Natural killer cell (primary cell): ENCODE measurements at regions not wholly inside any gene's neighbourhood (a gene's known extent, or its start where the extent isn't known, plus 50 kb on each side); places are given as distances from the start of the nearest gene placed in this dataset.

Experiments used
- ATAC-seq, 3 donors: fragments of 150-1000 bp in 2 of 3; fragments of 200-7000 bp in 1 of 3; cut with Tn5 transposase; 1 replicate in 1 of 3; 2 replicates in 2 of 3; pipeline ENCODE4 v1.10.0; 2021; ENCODE audit warnings: mild to moderate bottlenecking in 2 of 3, moderate library complexity in 2 of 3
- DNase-seq, 2 donors: peaks; one replicate each; pipeline versions ENCODE4 v3.0.0 to v3.0.0-alpha.2; 2013 to 2021; ENCODE audit warnings: mixed read lengths in 1 of 2
- H3K27ac ChIP-seq: one replicate; pipeline ENCODE4 v1.5.1; 2013; ENCODE audit warnings: mild to moderate bottlenecking, low read length
- H3K27me3 ChIP-seq: one replicate; pipeline ENCODE4 v1.6.1; 2013; ENCODE audit warnings: low read length; ENCODE audit not compliant: control insufficient read depth, insufficient read depth
- H3K36me3 ChIP-seq: one replicate; pipeline ENCODE4 v1.6.1; 2013; ENCODE audit warnings: low read length; ENCODE audit not compliant: control insufficient read depth, insufficient read depth
- H3K4me1 ChIP-seq: one replicate; pipeline ENCODE4 v1.6.1; 2013; ENCODE audit warnings: low read length; ENCODE audit not compliant: control insufficient read depth, insufficient read depth
- H3K4me3 ChIP-seq: one replicate; pipeline ENCODE4 v1.5.1; 2013; ENCODE audit warnings: low read length
- H3K9me3 ChIP-seq: one replicate; pipeline ENCODE4 v1.6.1; 2013; ENCODE audit warnings: low read length; ENCODE audit not compliant: control insufficient read depth, insufficient read depth
- H3K27ac Mint-ChIP-seq, 2 donors: one replicate each; pipeline ENCODE4 v1.8.0; 2022; ENCODE audit warnings: mild to moderate bottlenecking in 2 of 2, mixed read lengths in 2 of 2, moderate library complexity in 1 of 2
- H3K27me3 Mint-ChIP-seq, 2 donors: one replicate each; pipeline ENCODE4 v1.8.0; 2022; ENCODE audit warnings: low read depth in 2 of 2, mixed read lengths in 2 of 2
- H3K36me3 Mint-ChIP-seq: one replicate; pipeline ENCODE4 v1.8.0; 2022; ENCODE audit warnings: mixed read lengths
- H3K4me1 Mint-ChIP-seq, 2 donors: one replicate each; pipeline ENCODE4 v1.8.0; 2022; ENCODE audit warnings: mixed read lengths in 2 of 2
- H3K4me3 Mint-ChIP-seq: one replicate; pipeline ENCODE4 v1.8.0; 2022; ENCODE audit warnings: mild to moderate bottlenecking, moderate library complexity, mixed read lengths
- H3K9me3 Mint-ChIP-seq, 2 donors: one replicate each; pipeline ENCODE4 v1.8.0; 2022; ENCODE audit warnings: mixed read lengths in 2 of 2
- CTCF ChIP-seq: fragments of 200-600 bp; IDR thresholded peaks from one replicate; pipeline ENCODE4 v1.8.0; 2022; ENCODE audit warnings: antibody characterized with exemption
- WGBS: methylation state at CpG from one replicate; pipeline ENCODE4 v1.1.7; 2013; ENCODE audit warnings: missing lambda C conversion rate; ENCODE audit not compliant: insufficient coverage; 5-methylcytosine and 5-hydroxymethylcytosine counted together
- intact Hi-C: fragments of 100-400 bp; cut with micrococcal nuclease; formaldehyde crosslinking; loops from one replicate; pipeline ENCODE4 v1.14.2; 2022

- Histone ChIP-seq H3K9me3 (peaks cover 7% of the 10 kb centered on the region), H3K27ac (no peak overlapping the region), H3K27me3 (no peaks in the 10 kb centered on the region), H3K4me3 (no peak overlapping the region), H3K4me1 (no peaks in the 10 kb centered on the region), H3K36me3 (no peaks in the 10 kb centered on the region)
- WGBS: 91% methylated on average over 7 of the region's 7 CpGs
- Mint-ChIP-seq H3K27me3 (no peaks in the 10 kb centered on the region), H3K27ac (no peak overlapping the region), H3K4me3 (no peak overlapping the region), H3K36me3 (no peaks in the 10 kb centered on the region), H3K9me3 (peaks cover 18 to 23% of the 10 kb centered on the region in 2 donors), H3K4me1 (no peaks in the 10 kb centered on the region)
- ATAC-seq: no peak
- intact Hi-C loops: no loop called here
- DNase-seq: no peak
- no peak for TF ChIP-seq CTCF
Measured at GRCh38 chr4:181860157-181860556, 383.0 kb upstream of the TENM3 start.

GRCh38 chr4:181860668-181861067, 382.5 kb upstream of the TENM3 start:
- ATAC-seq (no peak), DNase-seq (no peak)
- Mint-ChIP-seq H3K9me3 (peaks cover 16 to 21% of the 10 kb centered on the region in 2 donors), H3K4me1 (no peaks in the 10 kb centered on the region), H3K4me3 (no peak overlapping the region), H3K27ac (no peak overlapping the region), H3K36me3 (no peaks in the 10 kb centered on the region), H3K27me3 (no peaks in the 10 kb centered on the region)
- H3K4me1 ChIP-seq: no peaks in the 10 kb centered on the region
- WGBS: 79% methylated on average over 2 of the region's 4 CpGs
- no peaks in the 10 kb centered on the region for H3K27me3 ChIP-seq
- intact Hi-C loops: no loop called here
- no peak overlapping the region for H3K27ac ChIP-seq
- H3K4me3 ChIP-seq: no peak overlapping the region
- TF ChIP-seq CTCF: no peak
- H3K36me3 ChIP-seq: no peaks in the 10 kb centered on the region
- H3K9me3 ChIP-seq: peaks cover 7% of the 10 kb centered on the region

GRCh38 chr4:181863856-181864255, 379.3 kb upstream of the TENM3 start:
- no peak for DNase-seq

More at GRCh38 chr4:181863856-181864255, 379.3 kb upstream of the TENM3 start:
- Histone ChIP-seq H3K27me3 (no peaks in the 10 kb centered on the region), H3K4me3 (no peak overlapping the region), H3K9me3 (no peaks in the 10 kb centered on the region), H3K36me3 (no peaks in the 10 kb centered on the region), H3K27ac (no peak overlapping the region), H3K4me1 (no peaks in the 10 kb centered on the region)
- no peak overlapping the region for H3K27ac Mint-ChIP-seq
- H3K27me3 Mint-ChIP-seq: no peaks in the 10 kb centered on the region
- intact Hi-C loops: no loop called here
- H3K4me3 Mint-ChIP-seq: no peak overlapping the region
- WGBS: 91% methylated on average over 3 of the region's 3 CpGs
- H3K36me3 Mint-ChIP-seq: no peaks in the 10 kb centered on the region
- ATAC-seq: no peak
- no peaks in the 10 kb centered on the region for H3K4me1 Mint-ChIP-seq
- TF ChIP-seq CTCF: no peak
- H3K9me3 Mint-ChIP-seq: peaks cover 6 to 16% of the 10 kb centered on the region in 2 donors
